HEK293 (cell line): ENCODE measurements at regions not wholly inside any gene's neighbourhood (a gene's known extent, or its start where the extent isn't known, plus 50 kb on each side); places are given as distances from the start of the nearest gene placed in this dataset.

Source experiments
- CTCF ChIA-PET: fragments of 350-600 bp; formaldehyde crosslinking; extraction: SDS; loops from one replicate; lab custom pipeline; 2021; ENCODE audit warnings: antibody characterized with exemption; lab: Yijun Ruan, JAX
- POLR2A ChIA-PET: fragments of 300-600 bp; formaldehyde crosslinking; extraction: SDS; loops from one replicate; lab custom pipeline; 2020; ENCODE audit warnings: antibody characterized with exemption, inconsistent platforms; lab: Yijun Ruan, JAX
- H3K27ac ChIP-seq: fragments of 200-500 bp; sonication (Bioruptor generic); 2 replicates; pipeline ENCODE4 v1.5.1; 2014; ENCODE audit warnings: low read depth, low read length, control low read depth, inconsistent platforms; ENCODE audit errors: extremely low read depth
- H3K36me3 ChIP-seq, 2 experiments: fragments of 200-500 bp in 1 of 2; sonication (Bioruptor generic) in 1 of 2; 1 replicate in 1 of 2; 2 replicates in 1 of 2; pipeline ENCODE4 v1.5.1; 2014 to 2017; ENCODE audit warnings: inconsistent platforms in 2 of 2, low read length in 2 of 2; ENCODE audit not compliant: control insufficient read depth in 2 of 2, insufficient read depth in 1 of 2
- H3K4me1 ChIP-seq: fragments of 200-500 bp; sonication (Bioruptor generic); 2 replicates; pipeline ENCODE4 v1.5.1; 2014; ENCODE audit warnings: mild to moderate bottlenecking, low read length, inconsistent platforms; ENCODE audit not compliant: control insufficient read depth, insufficient read depth
- H3K4me3 ChIP-seq: 2 replicates; pipeline ENCODE4 v1.5.1; 2011; ENCODE audit warnings: low read depth, mild to moderate bottlenecking, control low read depth, low read length, moderate library complexity
- H3K9me3 ChIP-seq: fragments of 200-500 bp; sonication (Bioruptor generic); 2 replicates; pipeline ENCODE4 v1.5.1; 2014; ENCODE audit warnings: low read depth, low read length, inconsistent platforms; ENCODE audit not compliant: control insufficient read depth, insufficient read depth
- ATF2 ChIP-seq: fragments of 450-650 bp; formaldehyde crosslinking; IDR thresholded peaks from 2 replicates; pipeline ENCODE4 v1.5.1; 2016; ENCODE audit warnings: missing biosample characterization, missing genetic modification characterization, low read depth
- ELK4 ChIP-seq: IDR thresholded peaks from 2 replicates; pipeline ENCODE4 v1.6.1; 2011; ENCODE audit warnings: mild to moderate bottlenecking, low read depth, low read length, borderline replicate concordance
- HOXA7 ChIP-seq: sonication (generic); formaldehyde crosslinking; IDR thresholded peaks from 2 replicates; pipeline ENCODE4 v1.8.1; 2022; ENCODE audit warnings: missing genetic modification reagents, borderline replicate concordance
- PRDM2 ChIP-seq: fragments of 450-650 bp; formaldehyde crosslinking; IDR thresholded peaks from 2 replicates; pipeline ENCODE4 v1.5.1; 2016; ENCODE audit warnings: missing biosample characterization, missing genetic modification characterization, borderline replicate concordance
- ZFP3 ChIP-seq: fragments of 450-650 bp; formaldehyde crosslinking; IDR thresholded peaks from 2 replicates; pipeline ENCODE4 v1.5.1; 2016; ENCODE audit warnings: low read depth, missing biosample characterization, missing genetic modification characterization
- ZNF133 ChIP-seq: fragments of 450-650 bp; formaldehyde crosslinking; IDR thresholded peaks from 2 replicates; pipeline ENCODE4 v1.5.1; 2016; ENCODE audit warnings: missing biosample characterization, missing genetic modification characterization
- ZNF23 ChIP-seq: fragments of 450-650 bp; formaldehyde crosslinking; IDR thresholded peaks from 2 replicates; pipeline ENCODE4 v1.5.1; 2016; ENCODE audit warnings: missing biosample characterization, missing genetic modification characterization, borderline replicate concordance
- ZNF239 ChIP-seq: fragments of 450-650 bp; formaldehyde crosslinking; IDR thresholded peaks from 2 replicates; pipeline ENCODE4 v1.5.1; 2016; ENCODE audit warnings: missing biosample characterization, missing genetic modification characterization
- ZNF514 ChIP-seq: fragments of 450-650 bp; formaldehyde crosslinking; IDR thresholded peaks from 2 replicates; pipeline ENCODE4 v1.5.1; 2016; ENCODE audit warnings: missing biosample characterization, missing genetic modification characterization
- ZNF610 ChIP-seq: fragments of 450-650 bp; formaldehyde crosslinking; IDR thresholded peaks from 2 replicates; pipeline ENCODE4 v1.5.1; 2016; ENCODE audit warnings: missing biosample characterization, missing genetic modification characterization, borderline replicate concordance
- TF ChIP-seq, protein P1 (sequence below): fragments of 450-650 bp; formaldehyde crosslinking; IDR thresholded peaks from 2 replicates; pipeline ENCODE4 v1.5.0; 2017; ENCODE audit warnings: missing biosample characterization, missing genetic modification characterization, borderline replicate concordance
- TF ChIP-seq, protein P2 (sequence below): fragments of 450-650 bp; formaldehyde crosslinking; IDR thresholded peaks from 2 replicates; pipeline ENCODE4 v1.5.1; 2016; ENCODE audit warnings: missing biosample characterization, missing genetic modification characterization

GRCh38 chr6:12595161-12595811 is 121.3 kb upstream of the PHACTR1 start:
- Histone ChIP-seq H3K4me3 (no peak overlapping the region), H3K4me1 (no peaks in the 10 kb centered on the region), H3K9me3 (no peaks in the 10 kb centered on the region), H3K27ac (no peak overlapping the region), H3K36me3 (no peaks in the 10 kb centered on the region)
- no peak for TF ChIP-seq ZNF514 (tag by site-specific recombination)
- no peak for TF ChIP-seq ATF2
- TF ChIP-seq ELK4 = no peak
- TF ChIP-seq ZFP3 (tag by site-specific recombination) = no peak
- TF ChIP-seq ZNF610 (tag by site-specific recombination) = no peak
- no peak for TF ChIP-seq ZNF133 (tag by site-specific recombination)
- TF ChIP-seq HOXA7 (CRISPR knock-in tag) = no peak
- TF ChIP-seq, protein P1, sequence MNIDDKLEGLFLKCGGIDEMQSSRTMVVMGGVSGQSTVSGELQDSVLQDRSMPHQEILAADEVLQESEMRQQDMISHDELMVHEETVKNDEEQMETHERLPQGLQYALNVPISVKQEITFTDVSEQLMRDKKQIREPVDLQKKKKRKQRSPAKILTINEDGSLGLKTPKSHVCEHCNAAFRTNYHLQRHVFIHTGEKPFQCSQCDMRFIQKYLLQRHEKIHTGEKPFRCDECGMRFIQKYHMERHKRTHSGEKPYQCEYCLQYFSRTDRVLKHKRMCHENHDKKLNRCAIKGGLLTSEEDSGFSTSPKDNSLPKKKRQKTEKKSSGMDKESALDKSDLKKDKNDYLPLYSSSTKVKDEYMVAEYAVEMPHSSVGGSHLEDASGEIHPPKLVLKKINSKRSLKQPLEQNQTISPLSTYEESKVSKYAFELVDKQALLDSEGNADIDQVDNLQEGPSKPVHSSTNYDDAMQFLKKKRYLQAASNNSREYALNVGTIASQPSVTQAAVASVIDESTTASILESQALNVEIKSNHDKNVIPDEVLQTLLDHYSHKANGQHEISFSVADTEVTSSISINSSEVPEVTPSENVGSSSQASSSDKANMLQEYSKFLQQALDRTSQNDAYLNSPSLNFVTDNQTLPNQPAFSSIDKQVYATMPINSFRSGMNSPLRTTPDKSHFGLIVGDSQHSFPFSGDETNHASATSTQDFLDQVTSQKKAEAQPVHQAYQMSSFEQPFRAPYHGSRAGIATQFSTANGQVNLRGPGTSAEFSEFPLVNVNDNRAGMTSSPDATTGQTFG (tag by site-specific recombination) = no peak
- ChIA-PET POLR2A (no interaction called here), CTCF (interaction anchor here (0.7 to 2.0 kb wide), 6 partner anchors 8 to 340 kb away, joined by 3 to 5 read pairs (median 4); no protein-coding TSS in a partner anchor)

GRCh38 chr6:12596731-12597130 is 119.8 kb upstream of the PHACTR1 start:
- Histone ChIP-seq H3K4me3 (no peak overlapping the region), H3K4me1 (peaks cover under 1% of the 10 kb centered on the region; the same call in 1 of the 2 replicates), H3K9me3 (no peaks in the 10 kb centered on the region), H3K36me3 (no peaks in the 10 kb centered on the region), H3K27ac (no peak overlapping the region)
- CTCF ChIA-PET = interaction anchor here (0.5 to 1.3 kb wide), 5 partner anchors 9 to 389 kb away, joined by 3 to 4 read pairs (median 4); no protein-coding TSS in a partner anchor
- POLR2A ChIA-PET = interaction anchor here (1.0 kb wide), 1 partner anchor 307 kb away, joined by 3 read pairs; the partner anchor contains the start of gene EDN1
- TF ChIP-seq PRDM2 (tag by site-specific recombination) (no peak), ZNF23 (tag by site-specific recombination) (no peak), ZNF239 (tag by site-specific recombination) (no peak)
- TF ChIP-seq, protein P2, sequence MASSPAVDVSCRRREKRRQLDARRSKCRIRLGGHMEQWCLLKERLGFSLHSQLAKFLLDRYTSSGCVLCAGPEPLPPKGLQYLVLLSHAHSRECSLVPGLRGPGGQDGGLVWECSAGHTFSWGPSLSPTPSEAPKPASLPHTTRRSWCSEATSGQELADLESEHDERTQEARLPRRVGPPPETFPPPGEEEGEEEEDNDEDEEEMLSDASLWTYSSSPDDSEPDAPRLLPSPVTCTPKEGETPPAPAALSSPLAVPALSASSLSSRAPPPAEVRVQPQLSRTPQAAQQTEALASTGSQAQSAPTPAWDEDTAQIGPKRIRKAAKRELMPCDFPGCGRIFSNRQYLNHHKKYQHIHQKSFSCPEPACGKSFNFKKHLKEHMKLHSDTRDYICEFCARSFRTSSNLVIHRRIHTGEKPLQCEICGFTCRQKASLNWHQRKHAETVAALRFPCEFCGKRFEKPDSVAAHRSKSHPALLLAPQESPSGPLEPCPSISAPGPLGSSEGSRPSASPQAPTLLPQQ (tag by site-specific recombination) = no peak
- TF ChIP-seq, all 188 proteins: peak for 0
